HG02884 (cell line): ENCODE measurements at regions not wholly inside any gene's neighbourhood (a gene's known extent, or its start where the extent isn't known, plus 50 kb on each side); places are given as distances from the start of the nearest gene placed in this dataset.
A peak's percentile ranks its signal among the peaks of the same experiment; 100 is the strongest.

Experiments
- ATAC-seq: cut with Tn5 transposase; IDR thresholded peaks from one replicate; pipeline ENCODE4 v1.9.1; 2021; ENCODE audit warnings: mild to moderate bottlenecking, moderate library complexity; ENCODE audit not compliant: unreplicated experiment

GRCh38 chr11:110000031-110000502 lies 93.1 kb upstream of the ZC3H12C start:
- ATAC-seq = peak; percentile 99

DNA sequence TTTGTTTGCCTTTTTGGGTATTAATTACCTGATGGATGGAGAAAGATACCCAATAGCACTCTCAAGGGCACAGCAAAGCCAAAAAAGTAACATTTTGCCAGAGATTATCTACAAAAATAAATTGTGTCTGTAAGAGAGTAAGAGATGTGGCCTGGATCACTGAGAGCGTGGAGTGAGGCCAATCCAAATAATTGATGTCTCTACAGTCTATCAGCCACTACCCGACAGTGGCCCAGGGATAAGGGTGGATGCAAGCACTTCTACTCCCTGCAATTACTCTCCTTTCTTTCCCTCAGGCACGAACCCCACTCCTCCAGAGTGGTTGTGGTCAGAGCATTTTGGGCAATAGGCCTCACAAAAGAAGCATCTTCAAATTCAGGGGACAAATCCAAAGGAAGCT lies 92.3 kb upstream of the ZC3H12C start:
- ATAC-seq = no peak

GRCh38 chr11:110003426-110003825 lies 89.8 kb upstream of the ZC3H12C start:
- ATAC-seq = no peak

DNA sequence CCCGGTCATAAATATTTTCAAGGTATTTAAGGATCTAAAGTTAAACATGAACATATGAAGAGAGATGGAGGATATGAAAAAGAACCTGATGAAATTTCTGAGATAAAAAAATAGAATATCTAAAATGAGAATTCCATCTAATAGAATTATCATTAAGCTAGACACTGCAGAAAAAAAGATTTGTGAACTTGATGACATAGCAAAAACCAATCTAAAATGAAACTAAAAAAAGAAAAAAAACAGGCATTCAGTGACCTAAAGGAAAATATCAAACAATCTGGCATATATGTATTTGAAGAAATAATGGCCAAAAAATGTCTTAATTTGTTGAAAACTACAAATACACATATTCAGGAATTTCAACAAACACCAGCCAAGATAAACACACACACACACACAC lies 81.6 kb upstream of the ZC3H12C start:
- ATAC-seq = no peak

- no peak for ATAC-seq
Observed at GRCh38 chr11:110015695-110016094, 77.5 kb upstream of the ZC3H12C start.

- no peak for ATAC-seq
Observed at GRCh38 chr11:110019675-110020074, 73.5 kb upstream of the ZC3H12C start.

GRCh38 chr11:110022548-110022947 lies 70.6 kb upstream of the ZC3H12C start:
- ATAC-seq = no peak

- no peak for ATAC-seq
Observed at GRCh38 chr11:110023711-110024110, 69.5 kb upstream of the ZC3H12C start.

- ATAC-seq = peak; percentile 89
Observed at GRCh38 chr11:110026858-110027626, 66.2 kb upstream of the ZC3H12C start.

GRCh38 chr11:110027627-110028371 lies 65.4 kb upstream of the ZC3H12C start:
- peak; percentile 38 for ATAC-seq

GRCh38 chr11:110028921-110029320 lies 64.3 kb upstream of the ZC3H12C start:
- no peak for ATAC-seq

- ATAC-seq = no peak
Observed at GRCh38 chr11:110029714-110030113, 63.5 kb upstream of the ZC3H12C start.

GRCh38 chr11:110031171-110031570 lies 62.0 kb upstream of the ZC3H12C start:
- ATAC-seq = no peak

DNA sequence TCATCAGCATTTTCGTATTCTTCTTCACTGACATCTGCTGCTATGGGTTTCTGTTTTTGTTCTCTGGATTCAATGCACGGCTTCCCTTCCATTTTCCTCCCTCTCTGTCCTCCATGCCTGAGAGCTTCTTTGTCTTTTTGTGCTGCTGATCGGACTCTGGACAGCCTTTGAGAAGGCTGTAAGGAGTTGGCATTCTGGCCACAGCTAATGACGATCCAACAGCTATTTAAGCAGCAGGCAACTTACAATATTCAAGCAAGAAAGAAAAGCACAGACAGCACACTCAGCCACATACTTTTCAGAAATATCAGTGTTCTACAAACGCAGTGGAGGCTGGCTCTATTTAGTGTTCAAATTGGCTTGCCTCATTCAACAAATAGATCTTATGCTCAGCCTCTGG lies 60.9 kb upstream of the ZC3H12C start:
- no peak for ATAC-seq

DNA sequence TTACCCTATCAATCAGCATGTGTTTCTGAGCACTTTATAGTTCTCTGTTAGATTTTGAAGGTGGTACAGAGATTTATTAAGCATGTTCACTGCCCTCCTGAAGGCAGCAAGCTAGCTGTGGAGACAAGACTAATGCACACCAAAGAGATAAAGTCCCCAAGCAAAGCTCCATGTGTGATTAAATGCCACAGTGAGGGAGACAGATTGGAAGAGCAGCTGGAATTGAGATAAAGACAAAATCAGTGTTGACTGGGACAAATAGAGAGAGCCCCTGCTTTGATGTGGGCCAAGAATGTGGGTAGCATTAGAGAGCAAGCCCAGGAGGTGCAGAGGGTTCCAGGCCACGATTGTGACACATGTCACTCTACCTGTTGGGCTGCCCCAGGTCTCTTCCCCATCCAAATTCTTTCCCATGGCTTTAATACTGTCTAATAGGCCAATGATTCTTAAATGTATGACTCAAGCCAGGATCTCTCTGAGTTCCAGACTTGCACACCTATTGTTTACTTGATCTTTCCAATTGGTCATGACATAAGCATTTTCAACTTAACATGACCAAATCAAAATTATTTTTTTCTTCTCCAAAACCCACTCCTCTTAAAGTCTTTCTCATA lies 60.1 kb upstream of the ZC3H12C start:
- no peak for ATAC-seq

DNA sequence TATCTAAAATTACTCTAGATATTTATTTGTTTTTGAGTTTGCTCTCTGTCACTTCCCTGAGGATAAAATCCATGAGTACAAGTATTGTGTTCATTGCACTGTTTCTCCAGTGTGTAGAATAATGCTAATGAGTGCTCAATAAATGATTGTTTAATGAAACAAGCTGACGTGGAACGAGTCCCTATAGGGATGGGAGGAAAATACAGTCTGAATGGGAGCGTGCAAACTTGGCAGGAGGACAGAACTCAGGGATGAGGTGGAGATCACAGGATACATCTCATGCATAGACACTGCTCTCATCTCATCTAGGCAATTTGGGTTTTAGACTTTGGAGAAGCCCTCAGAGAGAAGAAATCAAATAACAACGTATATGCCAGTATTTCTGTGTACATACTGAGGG lies 58.4 kb upstream of the ZC3H12C start:
- no peak for ATAC-seq

GRCh38 chr11:110035357-110035756 lies 57.8 kb upstream of the ZC3H12C start:
- no peak for ATAC-seq

DNA sequence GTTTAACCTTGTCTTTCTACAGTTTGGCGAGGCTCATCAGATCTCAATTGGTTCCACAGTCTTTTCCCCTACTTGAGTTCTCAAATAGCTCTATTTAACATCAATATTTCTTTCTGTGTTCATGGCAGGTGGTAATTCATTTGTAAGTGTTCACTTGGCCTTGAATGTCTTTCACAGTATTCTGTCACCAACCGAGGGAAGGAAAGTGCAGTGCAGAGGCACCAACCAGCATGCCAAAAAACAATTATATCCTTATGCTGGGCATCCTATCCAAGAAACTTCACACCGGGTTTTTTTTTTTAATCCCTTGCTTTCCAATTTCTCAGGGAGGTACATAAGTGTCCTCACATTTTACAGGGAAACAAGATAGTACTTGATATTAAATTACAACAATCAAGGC lies 55.0 kb upstream of the ZC3H12C start:
- ATAC-seq = no peak
